ENCODE measurements at regions not wholly inside any gene's neighbourhood (a gene's known extent, or its start where the extent isn't known, plus 50 kb on each side); places are given as distances from the start of the nearest gene placed in this dataset.
"Not testable (repeated sequence)": the region's sequence is repeated elsewhere in the genome, so short reads cannot be mapped to it uniquely, and the experiment has no call there.

GRCh38 chr7:66558201-66558641 lies 70.5 kb upstream of the KCTD7 start:
- Histone ChIP-seq H3K4me3 (ENCODE audit: low read length, poor library complexity, severe bottlenecking) (no peak overlapping the region), H3K36me3 (ENCODE audit: insufficient read depth, low read length) (peaks cover 51% of the 10 kb centered on the region; the same call in 1 of the 2 replicates), H3K9ac (ENCODE audit: low read depth, low read length, poor library complexity, severe bottlenecking) (no peak overlapping the region)

DNA sequence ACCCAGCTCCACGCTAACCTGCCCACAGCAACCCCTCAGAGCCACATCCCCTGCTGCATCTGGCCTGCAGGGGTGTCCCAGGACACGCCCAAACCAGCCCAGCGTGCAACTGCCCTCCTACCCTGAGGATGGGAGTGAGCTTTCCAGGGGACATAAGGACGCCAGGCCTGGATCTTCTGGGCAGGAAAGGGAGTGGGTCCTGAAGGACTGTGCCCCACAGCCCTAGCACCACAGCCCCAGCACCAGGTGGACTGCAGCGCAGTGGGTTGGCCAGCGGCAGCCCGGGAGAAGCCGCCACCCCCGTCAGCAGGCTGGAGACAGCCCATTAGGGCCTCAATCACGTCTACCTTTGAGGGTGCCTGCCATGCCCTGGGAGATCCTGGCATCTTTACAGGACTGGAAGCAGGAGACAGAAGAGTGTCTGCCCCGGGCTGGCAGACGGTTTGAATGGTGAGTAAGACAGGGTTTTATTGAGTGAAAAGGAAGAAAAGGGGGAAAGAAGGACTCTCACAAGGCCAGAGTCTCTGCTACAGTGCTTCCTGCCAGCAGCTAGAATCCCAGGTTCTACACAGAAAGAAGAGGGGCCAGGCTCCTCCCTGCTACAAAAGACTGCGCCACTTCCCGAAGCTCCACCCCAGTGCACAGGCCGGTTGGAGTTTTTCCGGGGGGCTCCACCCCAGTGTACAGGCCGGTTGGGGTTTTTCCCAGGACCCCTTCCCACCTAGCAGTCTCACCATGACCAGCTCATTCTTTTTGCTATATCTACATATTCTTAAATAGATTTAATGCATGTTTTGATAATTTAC lies 69.8 kb upstream of the KCTD7 start:
- peaks cover 13% of the 10 kb centered on the region; the same call in 1 of the 2 replicates for H3K79me2 ChIP-seq (ENCODE audit: insufficient read depth, low read length)
- H3K36me3 ChIP-seq (ENCODE audit: insufficient read depth, low read length): peaks cover 46% of the 10 kb centered on the region; the same call in 1 of the 2 replicates
- H3K4me1 ChIP-seq (ENCODE audit: insufficient read depth, low read length, poor library complexity, severe bottlenecking): no peaks in the 10 kb centered on the region
- H3K9ac ChIP-seq (ENCODE audit: low read depth, low read length, poor library complexity, severe bottlenecking): no peak overlapping the region
- H3K4me3 ChIP-seq (ENCODE audit: low read length, poor library complexity, severe bottlenecking): no peak overlapping the region
- no peaks in the 10 kb centered on the region for H3K9me3 ChIP-seq (ENCODE audit: insufficient read depth, low read depth, low read length)
- H2AFZ ChIP-seq (ENCODE audit: low read length): no peak overlapping the region
- H4K20me1 ChIP-seq (ENCODE audit: insufficient read depth, low read length, poor library complexity, severe bottlenecking): peaks cover 9% of the 10 kb centered on the region
- no peaks in the 10 kb centered on the region for H3F3A ChIP-seq (ENCODE audit: low read depth)
- TF ChIP-seq, protein P1, sequence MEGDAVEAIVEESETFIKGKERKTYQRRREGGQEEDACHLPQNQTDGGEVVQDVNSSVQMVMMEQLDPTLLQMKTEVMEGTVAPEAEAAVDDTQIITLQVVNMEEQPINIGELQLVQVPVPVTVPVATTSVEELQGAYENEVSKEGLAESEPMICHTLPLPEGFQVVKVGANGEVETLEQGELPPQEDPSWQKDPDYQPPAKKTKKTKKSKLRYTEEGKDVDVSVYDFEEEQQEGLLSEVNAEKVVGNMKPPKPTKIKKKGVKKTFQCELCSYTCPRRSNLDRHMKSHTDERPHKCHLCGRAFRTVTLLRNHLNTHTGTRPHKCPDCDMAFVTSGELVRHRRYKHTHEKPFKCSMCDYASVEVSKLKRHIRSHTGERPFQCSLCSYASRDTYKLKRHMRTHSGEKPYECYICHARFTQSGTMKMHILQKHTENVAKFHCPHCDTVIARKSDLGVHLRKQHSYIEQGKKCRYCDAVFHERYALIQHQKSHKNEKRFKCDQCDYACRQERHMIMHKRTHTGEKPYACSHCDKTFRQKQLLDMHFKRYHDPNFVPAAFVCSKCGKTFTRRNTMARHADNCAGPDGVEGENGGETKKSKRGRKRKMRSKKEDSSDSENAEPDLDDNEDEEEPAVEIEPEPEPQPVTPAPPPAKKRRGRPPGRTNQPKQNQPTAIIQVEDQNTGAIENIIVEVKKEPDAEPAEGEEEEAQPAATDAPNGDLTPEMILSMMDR (conservative IDR thresholded peaks at IDR 0.05; ENCODE audit: low read length): no peak
- no peak for TF ChIP-seq EZH2phosphoT487 (IDR thresholded peaks at IDR 0.05; ENCODE audit: borderline replicate concordance)
- no peaks in the 10 kb centered on the region for H3K9me2 ChIP-seq (replicated peaks; ENCODE audit: low read depth, low read length)
- no peaks in the 10 kb centered on the region for H3K27me3 ChIP-seq (ENCODE audit: insufficient read depth, low read length, poor library complexity, severe bottlenecking)
- no peak overlapping the region for H3K4me2 ChIP-seq (ENCODE audit: low read depth, low read length, poor library complexity, severe bottlenecking)

More at GRCh38 chr7:66558201-66558641, 70.5 kb upstream of the KCTD7 start:
- no peaks in the 10 kb centered on the region for H3K27me3 ChIP-seq (ENCODE audit: insufficient read depth, low read length, poor library complexity, severe bottlenecking)
- H2AFZ ChIP-seq (ENCODE audit: low read length): no peak overlapping the region
- no peaks in the 10 kb centered on the region for H3K9me3 ChIP-seq (ENCODE audit: insufficient read depth, low read depth, low read length)
- H3K4me2 ChIP-seq (ENCODE audit: low read depth, low read length, poor library complexity, severe bottlenecking): no peak overlapping the region
- H3K9me2 ChIP-seq (replicated peaks; ENCODE audit: low read depth, low read length): no peaks in the 10 kb centered on the region
- H4K20me1 ChIP-seq (ENCODE audit: insufficient read depth, low read length, poor library complexity, severe bottlenecking): peaks cover 9% of the 10 kb centered on the region
- no peak for TF ChIP-seq EZH2phosphoT487 (IDR thresholded peaks at IDR 0.05; ENCODE audit: borderline replicate concordance)
- TF ChIP-seq, protein P1 (conservative IDR thresholded peaks at IDR 0.05; ENCODE audit: low read length): no peak
- peaks cover 6% of the 10 kb centered on the region; the same call in 1 of the 2 replicates for H3K79me2 ChIP-seq (ENCODE audit: insufficient read depth, low read length)
- H3K4me1 ChIP-seq (ENCODE audit: insufficient read depth, low read length, poor library complexity, severe bottlenecking): no peaks in the 10 kb centered on the region
- no peaks in the 10 kb centered on the region for H3F3A ChIP-seq (ENCODE audit: low read depth)

DNA sequence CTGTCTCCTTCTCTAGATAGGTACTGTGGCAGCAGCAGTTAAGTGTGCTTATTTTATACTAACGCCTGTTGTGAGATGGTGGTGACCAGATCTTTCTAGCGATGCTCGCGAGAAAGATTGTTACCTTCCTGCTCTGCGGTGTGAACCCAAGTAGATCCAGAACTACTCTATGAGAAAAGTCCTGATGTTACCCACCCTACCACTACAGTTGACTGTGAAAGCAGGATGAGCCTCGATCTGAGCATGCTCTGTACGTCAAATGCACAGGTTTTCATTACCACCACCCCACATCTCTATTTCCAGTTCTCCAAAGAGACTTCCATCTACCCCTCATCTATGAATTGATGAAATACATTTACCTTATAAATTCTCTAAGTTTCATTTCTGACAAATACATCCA lies 64.6 kb upstream of the KCTD7 start:
- Histone ChIP-seq H3K4me3 (ENCODE audit: low read length, poor library complexity, severe bottlenecking) (no peak overlapping the region), H3K9ac (ENCODE audit: low read depth, low read length, poor library complexity, severe bottlenecking) (no peak overlapping the region), H3K4me1 (ENCODE audit: insufficient read depth, low read length, poor library complexity, severe bottlenecking) (no peaks in the 10 kb centered on the region), H3K27me3 (ENCODE audit: insufficient read depth, low read length, poor library complexity, severe bottlenecking) (no peaks in the 10 kb centered on the region), H3F3A (ENCODE audit: low read depth) (no peaks in the 10 kb centered on the region), H3K9me2 (replicated peaks; ENCODE audit: low read depth, low read length) (no peaks in the 10 kb centered on the region), H3K79me2 (ENCODE audit: insufficient read depth, low read length) (peaks cover 43% of the 10 kb centered on the region; the same call in 1 of the 2 replicates), H4K20me1 (ENCODE audit: insufficient read depth, low read length, poor library complexity, severe bottlenecking) (peaks cover 12% of the 10 kb centered on the region), H3K9me3 (ENCODE audit: insufficient read depth, low read depth, low read length) (no peaks in the 10 kb centered on the region), H3K36me3 (ENCODE audit: insufficient read depth, low read length) (peaks cover 36% of the 10 kb centered on the region; the same call in 1 of the 2 replicates), H3K4me2 (ENCODE audit: low read depth, low read length, poor library complexity, severe bottlenecking) (no peak overlapping the region), H2AFZ (ENCODE audit: low read length) (no peak overlapping the region)
- no peak for TF ChIP-seq EZH2phosphoT487 (IDR thresholded peaks at IDR 0.05; ENCODE audit: borderline replicate concordance)
- TF ChIP-seq, protein P1 (conservative IDR thresholded peaks at IDR 0.05; ENCODE audit: low read length): no peak

GRCh38 chr7:66570179-66570578 lies 58.5 kb upstream of the KCTD7 start:
- H3F3A ChIP-seq (ENCODE audit: low read depth); H3K9me2 ChIP-seq (replicated peaks; ENCODE audit: low read depth, low read length); H3K9ac ChIP-seq (ENCODE audit: low read depth, low read length, poor library complexity, severe bottlenecking); H3K4me3 ChIP-seq (ENCODE audit: low read length, poor library complexity, severe bottlenecking); H3K4me2 ChIP-seq (ENCODE audit: low read depth, low read length, poor library complexity, severe bottlenecking); H3K27me3 ChIP-seq (ENCODE audit: insufficient read depth, low read length, poor library complexity, severe bottlenecking); H3K4me1 ChIP-seq (ENCODE audit: insufficient read depth, low read length, poor library complexity, severe bottlenecking); H2AFZ ChIP-seq (ENCODE audit: low read length); H3K9me3 ChIP-seq (ENCODE audit: insufficient read depth, low read depth, low read length): not testable (repeated sequence)
- H3K79me2 ChIP-seq (ENCODE audit: insufficient read depth, low read length): peaks cover 45% of the 10 kb centered on the region
- H3K36me3 ChIP-seq (ENCODE audit: insufficient read depth, low read length): peaks cover 55% of the 10 kb centered on the region; the same call in 1 of the 2 replicates
- H4K20me1 ChIP-seq (ENCODE audit: insufficient read depth, low read length, poor library complexity, severe bottlenecking): peaks cover 11% of the 10 kb centered on the region

All from Loucy (cell line).